ENCODE measurements at regions not wholly inside any gene's neighbourhood (a gene's known extent, or its start where the extent isn't known, plus 50 kb on each side); places are given as distances from the start of the nearest gene placed in this dataset.

DNA sequence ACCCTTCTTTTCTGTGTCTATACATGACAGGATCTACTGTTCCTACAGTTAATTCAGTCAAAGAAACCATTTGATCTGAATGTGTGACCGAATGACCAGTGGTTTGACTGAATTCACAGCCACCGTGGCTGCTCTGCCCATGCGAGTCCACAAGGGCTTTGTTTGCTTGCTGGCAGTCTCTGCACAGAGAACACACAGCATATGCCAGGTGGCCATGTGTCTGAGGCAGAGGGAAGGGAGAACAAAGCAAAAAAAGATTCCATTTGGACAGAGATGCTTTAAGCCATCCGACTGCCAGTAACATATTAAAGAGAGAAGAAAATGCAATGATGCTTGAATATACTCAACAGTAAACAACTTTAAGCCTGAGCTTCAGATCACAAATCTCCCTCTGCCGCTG is 737.8 kb upstream of the CXADR start:
- TF ChIP-seq, protein P1, sequence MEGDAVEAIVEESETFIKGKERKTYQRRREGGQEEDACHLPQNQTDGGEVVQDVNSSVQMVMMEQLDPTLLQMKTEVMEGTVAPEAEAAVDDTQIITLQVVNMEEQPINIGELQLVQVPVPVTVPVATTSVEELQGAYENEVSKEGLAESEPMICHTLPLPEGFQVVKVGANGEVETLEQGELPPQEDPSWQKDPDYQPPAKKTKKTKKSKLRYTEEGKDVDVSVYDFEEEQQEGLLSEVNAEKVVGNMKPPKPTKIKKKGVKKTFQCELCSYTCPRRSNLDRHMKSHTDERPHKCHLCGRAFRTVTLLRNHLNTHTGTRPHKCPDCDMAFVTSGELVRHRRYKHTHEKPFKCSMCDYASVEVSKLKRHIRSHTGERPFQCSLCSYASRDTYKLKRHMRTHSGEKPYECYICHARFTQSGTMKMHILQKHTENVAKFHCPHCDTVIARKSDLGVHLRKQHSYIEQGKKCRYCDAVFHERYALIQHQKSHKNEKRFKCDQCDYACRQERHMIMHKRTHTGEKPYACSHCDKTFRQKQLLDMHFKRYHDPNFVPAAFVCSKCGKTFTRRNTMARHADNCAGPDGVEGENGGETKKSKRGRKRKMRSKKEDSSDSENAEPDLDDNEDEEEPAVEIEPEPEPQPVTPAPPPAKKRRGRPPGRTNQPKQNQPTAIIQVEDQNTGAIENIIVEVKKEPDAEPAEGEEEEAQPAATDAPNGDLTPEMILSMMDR (IDR thresholded peaks at IDR 0.05): no peak
- no peak for ATAC-seq

DNA sequence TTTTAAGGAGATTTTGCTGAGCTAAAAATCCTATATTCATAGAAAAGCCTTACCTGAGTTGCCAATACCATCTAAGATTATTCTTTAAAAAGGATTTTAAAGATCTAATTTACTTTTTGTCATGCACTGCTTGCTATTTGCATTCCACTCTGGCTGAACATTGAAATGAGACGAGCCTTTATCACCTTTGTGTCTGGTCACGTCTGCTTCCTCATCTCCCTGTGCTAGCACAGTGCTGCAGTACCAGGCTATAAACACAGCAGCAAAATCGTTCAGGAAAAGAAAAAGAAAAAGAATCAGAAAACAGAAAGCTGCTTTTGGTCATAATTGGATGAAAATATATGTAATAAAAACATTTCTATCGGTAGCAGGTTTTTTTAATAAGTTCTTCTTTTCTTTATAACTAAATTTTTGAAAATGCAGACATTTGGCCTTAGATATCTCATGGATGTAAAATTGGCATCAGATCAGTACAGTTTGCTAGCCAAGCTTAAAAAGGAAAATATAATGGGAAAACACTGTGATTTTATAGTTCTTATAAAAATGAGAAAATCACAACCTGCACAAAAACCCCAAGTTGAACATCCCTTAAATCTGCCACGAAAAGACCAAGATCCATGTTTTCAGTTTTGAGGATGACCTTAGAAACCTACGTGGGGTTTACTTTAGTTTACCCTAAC is 735.7 kb upstream of the CXADR start:
- 57 to 59% methylated on average over 6 of the region's 6 CpGs for WGBS, 2 donors
- no peaks in the 10 kb centered on the region for H3K4me1 ChIP-seq
- H3K9me3 ChIP-seq: no peaks in the 10 kb centered on the region
- no peaks in the 10 kb centered on the region for H3K27me3 ChIP-seq
- H3K36me3 ChIP-seq: no peaks in the 10 kb centered on the region
- no peak overlapping the region for H3K27ac ChIP-seq
- ATAC-seq: no peak
- intact Hi-C loops (cut with DNase I): no loop called here
- H3K4me3 ChIP-seq: no peak overlapping the region
- TF ChIP-seq, protein P1 (IDR thresholded peaks at IDR 0.05): no peak
- no peak for DNase-seq

More for the DNA sequence above, 737.8 kb upstream of the CXADR start:
- no peak overlapping the region for H3K4me3 ChIP-seq
- no peak for DNase-seq
- H3K36me3 ChIP-seq: no peaks in the 10 kb centered on the region
- H3K27me3 ChIP-seq: no peaks in the 10 kb centered on the region
- no peaks in the 10 kb centered on the region for H3K4me1 ChIP-seq
- 75 to 81% methylated on average over 5 of the region's 5 CpGs for WGBS, 2 donors
- no peak overlapping the region for H3K27ac ChIP-seq
- no peaks in the 10 kb centered on the region for H3K9me3 ChIP-seq
- intact Hi-C loops (cut with DNase I): no loop called here

DNA sequence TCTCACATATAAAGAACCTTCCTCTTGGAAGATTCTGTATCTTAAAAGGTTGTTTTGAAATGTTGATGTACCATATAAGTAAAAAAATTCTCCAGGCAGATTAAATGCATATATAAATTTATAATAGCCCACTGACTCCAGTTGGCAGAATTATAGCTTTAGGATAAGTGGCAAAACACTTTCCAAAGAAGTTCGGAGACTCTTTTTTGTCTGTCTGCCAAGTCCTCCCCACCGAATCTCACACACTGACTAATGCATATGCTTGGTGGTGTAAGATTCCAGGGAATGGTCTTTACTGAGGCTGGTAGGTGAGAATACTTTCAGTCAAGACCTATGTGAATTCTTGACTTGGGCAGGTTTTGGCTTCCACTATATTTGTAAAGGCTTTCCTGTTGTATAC is 724.3 kb upstream of the CXADR start:
- Histone ChIP-seq H3K27ac (no peak overlapping the region), H3K4me1 (no peaks in the 10 kb centered on the region), H3K27me3 (no peaks in the 10 kb centered on the region), H3K9me3 (peaks cover 0 to 21% (median 10%) of the 10 kb centered on the region in 11 donors), H3K36me3 (no peaks in the 10 kb centered on the region), H3K4me3 (no peak overlapping the region)
- ATAC-seq: no peak
- WGBS, 2 donors: 34 to 35% methylated on average over 2 of the region's 2 CpGs
- intact Hi-C loops (cut with DNase I): no loop called here
- DNase-seq: no peak
- TF ChIP-seq, protein P1 (IDR thresholded peaks at IDR 0.05): no peak

DNA sequence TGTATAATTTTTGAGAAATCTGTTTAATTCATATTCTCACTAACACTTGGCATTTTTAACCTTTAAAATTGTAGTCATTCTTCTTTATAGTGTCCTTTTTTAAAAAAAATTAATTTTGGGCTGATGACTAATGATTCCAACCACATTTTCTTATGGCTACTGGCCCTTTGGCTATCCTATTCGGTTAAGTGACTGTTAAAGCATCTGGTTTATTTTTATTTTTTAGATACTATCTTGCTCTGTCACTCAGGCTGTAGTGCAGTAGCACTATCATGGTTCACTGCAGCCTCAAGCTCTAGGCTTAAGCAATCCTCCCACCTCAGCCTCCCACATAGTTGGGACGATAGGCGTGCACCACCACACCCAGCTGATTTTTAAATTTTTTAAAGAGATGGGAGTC is 723.2 kb upstream of the CXADR start:
- WGBS, 2 donors: 77 to 83% methylated on average over 3 of the region's 3 CpGs
- no peak for ATAC-seq

More for the DNA sequence above, 723.2 kb upstream of the CXADR start:
- Histone ChIP-seq H3K27ac (no peak overlapping the region), H3K36me3 (no peaks in the 10 kb centered on the region), H3K27me3 (no peaks in the 10 kb centered on the region), H3K4me1 (no peaks in the 10 kb centered on the region), H3K9me3 (peaks cover 0 to 12% (median 2%) of the 10 kb centered on the region in 11 donors), H3K4me3 (no peak overlapping the region)
- intact Hi-C loops (cut with DNase I): no loop called here
- no peak for DNase-seq
- TF ChIP-seq, protein P1 (IDR thresholded peaks at IDR 0.05): no peak
